GM12878 (cell line): ENCODE measurements at regions not wholly inside any gene's neighbourhood (a gene's known extent, or its start where the extent isn't known, plus 50 kb on each side); places are given as distances from the start of the nearest gene placed in this dataset.

ENCODE experiments used
- ATAC-seq: fragments of 200-7000 bp; cut with Tn5 transposase; 3 replicates; pipeline ENCODE4 v1.9.1; 2020; ENCODE audit warnings: mild to moderate bottlenecking, moderate library complexity
- BruUV-seq: library from RNA; stranded (reverse); fragments of 400-500 nt; replicated peaks from 2 replicates; lab custom pipeline; 2021; lab: Mats Ljungman, UMichigan
- CTCF ChIA-PET: fragments of 300-600 bp; sonication (Branson Sonifier 250); formaldehyde crosslinking; extraction: SDS; loops from one replicate; lab custom pipeline; 2021; ENCODE audit warnings: inconsistent platforms; lab: Yijun Ruan, JAX
- POLR2A ChIA-PET: fragments of 350-600 bp; formaldehyde crosslinking; extraction: SDS; loops from one replicate; lab custom pipeline; 2021; ENCODE audit warnings: inconsistent platforms; lab: Charles Lee
- RAD21 ChIA-PET: fragments of 300-600 bp; sonication (Branson Sonifier 250); formaldehyde crosslinking; loops from one replicate; lab custom pipeline; 2023; ENCODE audit warnings: antibody characterized with exemption; ENCODE audit not compliant: unreplicated experiment; lab: Charles Lee
- SMC1A ChIA-PET: fragments of 300-600 bp; sonication (Branson Sonifier 250); formaldehyde crosslinking; loops from one replicate; lab custom pipeline; 2023; ENCODE audit not compliant: unreplicated experiment, uncharacterized antibody; lab: Charles Lee
- DNase-seq: peaks from one replicate; pipeline ENCODE4 v3.0.0-alpha.2; 2011; ENCODE audit warnings: low read depth, low spot score
- FAIRE-seq: peaks from 3 replicates; lab custom pipeline; 2011; peaks lifted over from hg19 to GRCh38; lab: Jason Lieb, UNC
- H2AFZ ChIP-seq: 2 replicates; pipeline ENCODE4 v1.6.0; 2011; ENCODE audit warnings: low read depth, low read length, control low read depth; ENCODE audit not compliant: control insufficient read depth
- H3K27ac ChIP-seq: 2 replicates; pipeline ENCODE4 v1.5.1; 2011; ENCODE audit warnings: control low read depth; ENCODE audit not compliant: control insufficient read depth, insufficient read depth
- H3K27me3 ChIP-seq, 2 experiments: replicated peaks in 1 of 2; 2 replicates each; pipeline versions ENCODE4 v1.6.0 to v1.6.1; 2011; ENCODE audit warnings: low read length in 1 of 2; ENCODE audit not compliant: control insufficient read depth in 2 of 2, insufficient read depth in 2 of 2
- H3K36me3 ChIP-seq, 2 experiments: 2 replicates each; pipeline ENCODE4 v1.5.1; 2011; ENCODE audit warnings: low read length in 1 of 2; ENCODE audit not compliant: control insufficient read depth in 2 of 2, insufficient read depth in 2 of 2
- H3K4me1 ChIP-seq: 2 replicates; pipeline ENCODE4 v1.6.1; 2011; ENCODE audit warnings: mild to moderate bottlenecking, low read length, moderate library complexity, mixed read lengths; ENCODE audit not compliant: control insufficient read depth, insufficient read depth
- H3K4me2 ChIP-seq: 2 replicates; pipeline ENCODE4 v1.6.0; 2011; ENCODE audit warnings: control low read depth; ENCODE audit not compliant: control insufficient read depth, insufficient read depth
- H3K4me3 ChIP-seq: fragments of 200-600 bp; sonication (generic); 2 replicates; pipeline ENCODE4 v1.5.1; 2016
- H3K79me2 ChIP-seq: 2 replicates; pipeline ENCODE4 v1.6.0; 2011; ENCODE audit warnings: low read length; ENCODE audit not compliant: control insufficient read depth, insufficient read depth
- H3K9ac ChIP-seq: 2 replicates; pipeline ENCODE4 v1.8.0; 2011; ENCODE audit warnings: low read length, control low read depth, mixed read lengths; ENCODE audit not compliant: control insufficient read depth, insufficient read depth
- H3K9me3 ChIP-seq: replicated peaks from 3 replicates; pipeline ENCODE4 v1.5.1; 2011; ENCODE audit warnings: mild to moderate bottlenecking, low read length; ENCODE audit not compliant: control insufficient read depth, insufficient read depth
- H4K20me1 ChIP-seq: 2 replicates; pipeline ENCODE4 v1.6.0; 2011; ENCODE audit not compliant: control insufficient read depth, insufficient read depth
- E4F1 ChIP-seq: fragments of 450-650 bp; IDR thresholded peaks from 2 replicates; pipeline ENCODE4 v1.6.1; 2018; ENCODE audit warnings: borderline replicate concordance, mild to moderate bottlenecking; ENCODE audit not compliant: partially characterized antibody
- EGR1 ChIP-seq, 2 experiments: IDR thresholded peaks; 1 replicate in 1 of 2; 2 replicates in 1 of 2; pipeline ENCODE4 v1.6.1; 2011 to 2012; ENCODE audit warnings: low read depth in 2 of 2, low read length in 2 of 2, borderline replicate concordance in 1 of 2, mild to moderate bottlenecking in 1 of 2, moderate library complexity in 1 of 2
- MEF2B ChIP-seq: fragments of 450-650 bp; IDR thresholded peaks from 2 replicates; pipeline ENCODE4 v1.6.1; 2018; ENCODE audit warnings: mild to moderate bottlenecking, moderate library complexity; ENCODE audit not compliant: partially characterized antibody, poor library complexity, severe bottlenecking
- MTA2 ChIP-seq: fragments of 450-650 bp; IDR thresholded peaks from 2 replicates; pipeline ENCODE4 v1.6.1; 2016; ENCODE audit warnings: low read depth, mild to moderate bottlenecking, moderate library complexity
- NR2C1 ChIP-seq: fragments of 450-650 bp; IDR thresholded peaks from 2 replicates; pipeline ENCODE4 v1.6.1; 2017; ENCODE audit warnings: antibody characterized with exemption, mild to moderate bottlenecking, moderate library complexity
- POLR2AphosphoS5 ChIP-seq: IDR thresholded peaks from 2 replicates; pipeline ENCODE4 v1.6.1; 2011; ENCODE audit warnings: mild to moderate bottlenecking, low read length, inconsistent platforms
- SMC3 ChIP-seq: IDR thresholded peaks from 2 replicates; pipeline ENCODE4 v1.6.1; 2011; ENCODE audit warnings: low read length, improper control_type of control experiment, borderline replicate concordance
- WRNIP1 ChIP-seq: IDR thresholded peaks from 2 replicates; pipeline ENCODE4 v1.6.1; 2011; ENCODE audit warnings: low read depth, low read length, improper control_type of control experiment, borderline replicate concordance
- ZNF384 ChIP-seq: IDR thresholded peaks from 2 replicates; pipeline ENCODE4 v1.6.1; 2012; ENCODE audit warnings: low read depth, mild to moderate bottlenecking, low read length, improper control_type of control experiment, borderline replicate concordance
- WGBS: methylation state at CpG from one replicate; pipeline ENCODE4 v1.1.6; 2016; ENCODE audit warnings: low lambda C conversion rate; ENCODE audit not compliant: insufficient replicate concordance, insufficient coverage; ENCODE audit errors: missing lambda C conversion rate; 5-methylcytosine and 5-hydroxymethylcytosine counted together
- in situ Hi-C: fragments of 300-500 bp; cut with MboI; formaldehyde crosslinking; loops from 9 replicates; pipeline ENCODE4 v1.14.3; 2018; ENCODE audit warnings: mixed read lengths
- intact Hi-C: fragments of 100-400 bp; cut with micrococcal nuclease; formaldehyde crosslinking; loops from one replicate; pipeline ENCODE4 v1.14.2; 2022; ENCODE audit not compliant: unreplicated experiment

- BruUV-seq = no TSS peak
- whole genome bisulfite sequencing = 55% methylated on average over 3 of the region's 3 CpGs
- Histone ChIP-seq H3K4me1 (no peaks in the 10 kb centered on the region), H3K4me3 (no peak overlapping the region), H3K27ac (no peak overlapping the region), H3K9ac (no peak overlapping the region), H3K27me3 (no peaks in the 10 kb centered on the region; a peak in 2 of 4 replicates), H3K4me2 (no peak overlapping the region), H3K36me3 (no peaks in the 10 kb centered on the region), H4K20me1 (no peaks in the 10 kb centered on the region), H3K9me3 (no peaks in the 10 kb centered on the region), H3K79me2 (no peaks in the 10 kb centered on the region), H2AFZ (no peak overlapping the region)
- ChIA-PET POLR2A (no interaction called here), SMC1A (interaction anchor here (2.0 kb wide), 1 partner anchor 9 kb away, joined by 5 read pairs; no protein-coding TSS in a partner anchor), RAD21 (no interaction called here), CTCF (interaction anchor here (1.8 kb wide), 1 partner anchor 13 kb away, joined by 6 read pairs; no protein-coding TSS in a partner anchor)
- ATAC-seq = no peak
- intact Hi-C loops (no loop called here), in situ Hi-C loops (loop anchor here (25.0 kb wide), 1 partner anchor 1197 kb away; no protein-coding TSS in a partner anchor)
- FAIRE-seq = no peak
- TF ChIP-seq MTA2 (no peak), E4F1 (no peak), POLR2AphosphoS5 (no peak), NR2C1 (no peak), SMC3 (no peak), WRNIP1 (no peak), ZNF384 (no peak), MEF2B (no peak), EGR1 (IDR thresholded peaks at IDR 0.05; ENCODE audit: borderline replicate concordance in 1 of 2, low read depth in 2 of 2, low read length in 2 of 2) (no peak)
- DNase-seq = no peak
Measured at GRCh38 chr16:17565605-17566004, 94.8 kb upstream of the XYLT1 start.
